K562 (cell line): ENCODE measurements at regions not wholly inside any gene's neighbourhood (a gene's known extent, or its start where the extent isn't known, plus 50 kb on each side); places are given as distances from the start of the nearest gene placed in this dataset.
"Not testable (repeated sequence)": the region's sequence is repeated elsewhere in the genome, so short reads cannot be mapped to it uniquely, and the experiment has no call there.

Experiments used
- CREM ChIP-seq: IDR thresholded peaks from 2 replicates; pipeline ENCODE4 v1.6.1; 2014; ENCODE audit warnings: antibody characterized with exemption, low read depth
- EP400 ChIP-seq: fragments of 450-650 bp; IDR thresholded peaks from 2 replicates; pipeline ENCODE4 v1.6.1; 2017; ENCODE audit warnings: antibody characterized with exemption, mild to moderate bottlenecking, moderate library complexity
- FOXA1 ChIP-seq: fragments of 450-650 bp; IDR thresholded peaks from 2 replicates; pipeline ENCODE4 v1.6.1; 2016; ENCODE audit warnings: mild to moderate bottlenecking, borderline replicate concordance
- NCOA2 ChIP-seq, 2 experiments: fragments of 450-650 bp; IDR thresholded peaks; 2 replicates each; pipeline ENCODE4 v1.6.1; 2018; ENCODE audit warnings: mild to moderate bottlenecking in 2 of 2, moderate library complexity in 1 of 2; ENCODE audit not compliant: partially characterized antibody in 2 of 2
- NONO ChIP-seq, 2 experiments: fragments of 200-400 bp in 1 of 2; fragments of 450-650 bp in 1 of 2; formaldehyde crosslinking in 1 of 2; IDR thresholded peaks; 2 replicates each; pipeline ENCODE4 v1.6.1; 2017; ENCODE audit warnings: low read depth in 2 of 2, mild to moderate bottlenecking in 2 of 2, moderate library complexity in 2 of 2, low read length in 1 of 2
- PHF8 ChIP-seq: fragments of 200-600 bp; sonication (generic); IDR thresholded peaks from 2 replicates; pipeline ENCODE4 v1.6.1; 2012; ENCODE audit warnings: mixed run types, mild to moderate bottlenecking, inconsistent platforms, low read length, moderate library complexity, borderline replicate concordance
- POLR2A ChIP-seq: fragments of 450-650 bp; conservative IDR thresholded peaks from 2 replicates; pipeline ENCODE4 v1.6.1; 2016
- SP2 ChIP-seq: IDR thresholded peaks from 2 replicates; pipeline ENCODE4 v1.6.1; 2011; ENCODE audit warnings: mild to moderate bottlenecking, low read depth, low read length, moderate library complexity; ENCODE audit not compliant: poor library complexity, severe bottlenecking; ENCODE audit errors: extremely low read depth
- TAF1 ChIP-seq: IDR thresholded peaks from 2 replicates; pipeline ENCODE4 v1.6.1; 2011; ENCODE audit warnings: mild to moderate bottlenecking, low read length, moderate library complexity; ENCODE audit not compliant: insufficient read depth, control insufficient read depth, severe bottlenecking; ENCODE audit errors: extremely low read depth
- TF ChIP-seq, protein P1 (sequence below), 3 experiments: IDR thresholded peaks in 2 of 3; conservative IDR thresholded peaks in 1 of 3; 2 replicates each; pipeline ENCODE4 v1.5.1; 2011 to 2012; ENCODE audit warnings: low read length in 3 of 3, mild to moderate bottlenecking in 3 of 3, control low read depth in 2 of 3, improper control_type of control experiment in 1 of 3, inconsistent platforms in 1 of 3, low read depth in 1 of 3, mixed read lengths in 1 of 3, moderate library complexity in 1 of 3; ENCODE audit not compliant: insufficient read depth in 2 of 3

- not testable (repeated sequence) for TF ChIP-seq POLR2A; FOXA1; TAF1; NCOA2 (IDR thresholded peaks at IDR 0.05; ENCODE audit: partially characterized antibody in 2 of 2); NONO (IDR thresholded peaks at IDR 0.05; ENCODE audit: low read depth in 2 of 2, low read length in 1 of 2); PHF8; EP400; SP2; CREM
- TF ChIP-seq, protein P1, sequence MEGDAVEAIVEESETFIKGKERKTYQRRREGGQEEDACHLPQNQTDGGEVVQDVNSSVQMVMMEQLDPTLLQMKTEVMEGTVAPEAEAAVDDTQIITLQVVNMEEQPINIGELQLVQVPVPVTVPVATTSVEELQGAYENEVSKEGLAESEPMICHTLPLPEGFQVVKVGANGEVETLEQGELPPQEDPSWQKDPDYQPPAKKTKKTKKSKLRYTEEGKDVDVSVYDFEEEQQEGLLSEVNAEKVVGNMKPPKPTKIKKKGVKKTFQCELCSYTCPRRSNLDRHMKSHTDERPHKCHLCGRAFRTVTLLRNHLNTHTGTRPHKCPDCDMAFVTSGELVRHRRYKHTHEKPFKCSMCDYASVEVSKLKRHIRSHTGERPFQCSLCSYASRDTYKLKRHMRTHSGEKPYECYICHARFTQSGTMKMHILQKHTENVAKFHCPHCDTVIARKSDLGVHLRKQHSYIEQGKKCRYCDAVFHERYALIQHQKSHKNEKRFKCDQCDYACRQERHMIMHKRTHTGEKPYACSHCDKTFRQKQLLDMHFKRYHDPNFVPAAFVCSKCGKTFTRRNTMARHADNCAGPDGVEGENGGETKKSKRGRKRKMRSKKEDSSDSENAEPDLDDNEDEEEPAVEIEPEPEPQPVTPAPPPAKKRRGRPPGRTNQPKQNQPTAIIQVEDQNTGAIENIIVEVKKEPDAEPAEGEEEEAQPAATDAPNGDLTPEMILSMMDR (IDR thresholded peaks at IDR 0.05 in 2 of 3, conservative IDR thresholded peaks at IDR 0.05 in 1 of 3; ENCODE audit: insufficient read depth in 2 of 3, low read depth in 1 of 3, low read length in 3 of 3), result not testable (repeated sequence)
Measured at GRCh38 chr2:87695596-87696323, 52.1 kb upstream of the PLGLB2 start.
